ENCODE measurements at regions not wholly inside any gene's neighbourhood (a gene's known extent, or its start where the extent isn't known, plus 50 kb on each side); places are given as distances from the start of the nearest gene placed in this dataset.

- H3K4me2 ChIP-seq (ENCODE audit: insufficient read depth, insufficient read length, low read length), result no peak overlapping the region
- H3K27me3 Mint-ChIP-seq (ENCODE audit: low read depth), result peaks cover 2% of the 10 kb centered on the region
- no peak for TF ChIP-seq CTCF (conservative IDR thresholded peaks at IDR 0.05)
Observed at GRCh38 chr7:41524876-41525275, 178.0 kb downstream of the INHBA start.

More at GRCh38 chr7:41524876-41525275, 178.0 kb downstream of the INHBA start:
- Histone ChIP-seq H3K56ac (ENCODE audit: insufficient read length, low read depth, low read length) (no peak overlapping the region), H3K14ac (ENCODE audit: insufficient read depth, low read length) (no peak overlapping the region), H2AFZ (ENCODE audit: low read length) (no peak overlapping the region), H3T11ph (ENCODE audit: low read length) (no peak overlapping the region), H4K8ac (replicated peaks; ENCODE audit: insufficient read length, low read depth, low read length) (no peak overlapping the region), H3K18ac (ENCODE audit: insufficient read length, low read depth, low read length) (no peak overlapping the region), H2BK15ac (ENCODE audit: low read depth, low read length) (no peak overlapping the region), H3K79me2 (ENCODE audit: insufficient read depth, low read length) (no peaks in the 10 kb centered on the region), H3K9ac (ENCODE audit: extremely low read depth, insufficient read length, low read length) (no peak overlapping the region), H4K91ac (ENCODE audit: insufficient read length, low read depth, low read length) (no peak overlapping the region), H2AK5ac (ENCODE audit: insufficient read length, low read length) (no peak overlapping the region), H2BK5ac (ENCODE audit: insufficient read length, low read length) (no peak overlapping the region), H3K79me1 (ENCODE audit: insufficient read depth, low read depth, low read length, poor library complexity, severe bottlenecking) (no peaks in the 10 kb centered on the region), H4K20me1 (ENCODE audit: control insufficient read depth, insufficient read depth, insufficient read length) (no peaks in the 10 kb centered on the region), H2BK120ac (ENCODE audit: low read depth, low read length, poor library complexity, severe bottlenecking) (no peak overlapping the region), H3K23ac (ENCODE audit: insufficient read length, low read depth, low read length) (no peak overlapping the region), H3K9me3 (ENCODE audit: control insufficient read depth, low read depth, low read length) (peaks cover 7% of the 10 kb centered on the region), H3K4ac (ENCODE audit: low read depth, low read length) (no peak overlapping the region), H3K27ac (ENCODE audit: insufficient read length, low read depth, low read length) (no peak overlapping the region), H3K27me3 (ENCODE audit: insufficient read depth, low read length) (no peaks in the 10 kb centered on the region), H2BK20ac (ENCODE audit: low read depth, low read length, poor library complexity, severe bottlenecking) (no peak overlapping the region), H4K5ac (ENCODE audit: insufficient read length, low read depth, low read length) (no peak overlapping the region), H2BK12ac (ENCODE audit: insufficient read length, low read depth, low read length) (no peak overlapping the region), H3K23me2 (ENCODE audit: insufficient read length, low read depth, low read length, poor library complexity, severe bottlenecking) (no peaks in the 10 kb centered on the region), H3K4me1 (ENCODE audit: insufficient read depth, low read length) (no peaks in the 10 kb centered on the region)
- Mint-ChIP-seq H3K4me1 (0 out of 4 replicates have a peak, but pooled peaks cover 0 to 2% of the 10 kb centered on the region in 2 experiments), H3K9me3 (peaks cover 25 to 28% of the 10 kb centered on the region in 2 experiments), H3K4me3 (no peak overlapping the region), H3K27ac (no peak overlapping the region), H3K36me3 (ENCODE audit: insufficient read depth in 1 of 3, low read depth in 3 of 3) (peaks cover 22 to 31% (median 23%) of the 10 kb centered on the region in 3 experiments)
- no peak for DNase-seq
- WGBS (ENCODE audit: extremely low coverage, insufficient read length, low lambda C conversion rate), result no CpG with 5 or more reads among the region's 4 CpGs

Measured in H9 (cell line).